ENCODE measurements at regions not wholly inside any gene's neighbourhood (a gene's known extent, or its start where the extent isn't known, plus 50 kb on each side); places are given as distances from the start of the nearest gene placed in this dataset.
A peak's percentile ranks its signal among the peaks of the same experiment; 100 is the strongest.

GRCh38 chrX:45799576-45799975 lies 598.9 kb upstream of the DIPK2B start:
- Histone ChIP-seq H3K27ac (ENCODE audit: low read depth, low read length) (peak overlapping the region; percentile 62), H2AFZ (ENCODE audit: low read length) (no peak overlapping the region)

DNA sequence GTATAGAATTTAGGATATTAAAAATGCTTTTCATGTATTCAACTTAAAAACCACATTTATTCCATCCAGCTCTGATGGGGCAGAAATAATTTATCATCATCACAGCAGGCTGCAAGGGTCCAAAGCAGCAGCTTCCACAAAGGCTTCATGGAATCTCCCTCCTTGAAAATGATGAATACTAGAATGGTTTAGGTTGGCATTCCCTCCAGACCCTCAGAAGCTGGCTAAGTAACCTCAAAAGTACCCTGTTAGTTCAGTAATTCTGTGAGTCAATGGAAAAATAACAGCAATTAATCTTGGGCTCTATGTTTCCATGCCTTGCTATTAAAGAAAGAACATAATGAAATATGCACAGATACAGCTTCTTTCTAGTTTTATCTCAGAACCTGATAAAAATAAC lies 594.9 kb upstream of the DIPK2B start:
- TF ChIP-seq CTCF (IDR thresholded peaks at IDR 0.05; ENCODE audit: extremely low read depth, low read depth, low read length), result no peak
- Histone ChIP-seq H3K79me2 (ENCODE audit: insufficient read depth, low read length) (peaks cover 95% of the 10 kb centered on the region), H3K4me3 (ENCODE audit: insufficient read depth, low read length) (no peak overlapping the region), H3K4me1 (ENCODE audit: insufficient read depth, low read length) (peaks cover 29% of the 10 kb centered on the region), H2AFZ (ENCODE audit: low read length) (no peak overlapping the region), H3K9me3 (ENCODE audit: low read depth, low read length) (no peaks in the 10 kb centered on the region), H3K4me2 (ENCODE audit: insufficient read depth, low read length) (no peak overlapping the region), H3K27ac (ENCODE audit: low read depth, low read length) (peak overlapping the region; percentile 8), H3K36me3 (ENCODE audit: insufficient read depth, low read length) (no peaks in the 10 kb centered on the region), H4K20me1 (ENCODE audit: insufficient read depth, low read length) (no peaks in the 10 kb centered on the region), H3K27me3 (ENCODE audit: insufficient read depth, low read length) (peaks cover 30% of the 10 kb centered on the region)
- no peak for DNase-seq (ENCODE audit: insufficient read length, low spot score, missing footprints)

More at GRCh38 chrX:45799576-45799975, 598.9 kb upstream of the DIPK2B start:
- no peaks in the 10 kb centered on the region for H4K20me1 ChIP-seq (ENCODE audit: insufficient read depth, low read length)
- H3K4me1 ChIP-seq (ENCODE audit: insufficient read depth, low read length), result peaks cover 53% of the 10 kb centered on the region
- no peak overlapping the region for H3K4me2 ChIP-seq (ENCODE audit: insufficient read depth, low read length)
- H3K36me3 ChIP-seq (ENCODE audit: insufficient read depth, low read length), result no peaks in the 10 kb centered on the region
- no peaks in the 10 kb centered on the region for H3K9me3 ChIP-seq (ENCODE audit: low read depth, low read length)
- TF ChIP-seq CTCF (IDR thresholded peaks at IDR 0.05; ENCODE audit: extremely low read depth, low read depth, low read length), result no peak
- H3K4me3 ChIP-seq (ENCODE audit: insufficient read depth, low read length), result no peak overlapping the region
- no peak for DNase-seq (ENCODE audit: insufficient read length, low spot score, missing footprints)
- peaks cover 25% of the 10 kb centered on the region for H3K27me3 ChIP-seq (ENCODE audit: insufficient read depth, low read length)
- H3K79me2 ChIP-seq (ENCODE audit: insufficient read depth, low read length), result peaks cover 79% of the 10 kb centered on the region

- no peak overlapping the region for H3K4me2 ChIP-seq (ENCODE audit: insufficient read depth, low read length)
- peak overlapping the region; percentile 33 for H3K27ac ChIP-seq (ENCODE audit: low read depth, low read length)
- H3K4me3 ChIP-seq (ENCODE audit: insufficient read depth, low read length), result no peak overlapping the region
- H3K27me3 ChIP-seq (ENCODE audit: insufficient read depth, low read length), result peaks cover 32% of the 10 kb centered on the region
- peaks cover 96% of the 10 kb centered on the region for H3K79me2 ChIP-seq (ENCODE audit: insufficient read depth, low read length)
- H3K36me3 ChIP-seq (ENCODE audit: insufficient read depth, low read length), result no peaks in the 10 kb centered on the region
- no peak overlapping the region for H2AFZ ChIP-seq (ENCODE audit: low read length)
- no peak for TF ChIP-seq CTCF (IDR thresholded peaks at IDR 0.05; ENCODE audit: extremely low read depth, low read depth, low read length)
- H3K4me1 ChIP-seq (ENCODE audit: insufficient read depth, low read length), result peaks cover 27% of the 10 kb centered on the region
- DNase-seq (ENCODE audit: insufficient read length, low spot score, missing footprints), result peak; percentile 37
- H4K20me1 ChIP-seq (ENCODE audit: insufficient read depth, low read length), result no peaks in the 10 kb centered on the region
- H3K9me3 ChIP-seq (ENCODE audit: low read depth, low read length), result no peaks in the 10 kb centered on the region
These were observed 594.3 kb upstream of the DIPK2B start for GRCh38 chrX:45794995-45795337.

DNA sequence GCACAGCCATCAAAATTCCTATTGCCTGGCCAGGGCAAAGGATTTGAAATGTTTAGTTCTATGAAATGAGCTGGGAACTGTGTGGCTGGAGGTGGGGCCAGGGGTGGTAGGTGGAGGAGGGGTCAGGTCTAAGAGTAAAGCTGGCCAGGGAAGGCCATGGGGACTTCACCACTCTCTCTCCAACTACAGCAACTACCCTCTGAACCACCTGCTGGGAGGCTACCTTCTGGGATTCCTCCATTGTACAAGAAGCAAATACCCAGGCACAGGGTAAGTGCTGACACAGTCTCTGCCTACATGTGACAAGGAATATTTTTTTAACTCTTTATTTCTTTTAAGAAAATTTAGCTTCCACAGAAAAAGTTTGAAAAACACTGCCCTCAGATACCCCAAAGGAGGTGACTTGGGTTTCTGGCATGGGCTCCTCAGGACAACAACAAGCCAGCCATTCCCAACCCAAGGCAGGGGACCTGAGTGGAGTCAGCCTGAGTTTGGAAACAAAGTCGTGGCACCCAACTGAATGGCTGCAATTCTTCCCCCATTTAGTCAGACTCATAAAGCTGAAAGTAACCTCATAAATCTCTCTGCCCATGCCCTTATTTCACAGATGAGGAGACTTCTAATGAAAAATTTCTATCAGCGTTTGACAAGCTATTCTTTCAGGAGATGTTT lies 593.8 kb upstream of the DIPK2B start:
- Histone ChIP-seq H4K20me1 (ENCODE audit: insufficient read depth, low read length) (no peaks in the 10 kb centered on the region), H3K4me3 (ENCODE audit: insufficient read depth, low read length) (no peak overlapping the region), H3K4me2 (ENCODE audit: insufficient read depth, low read length) (no peak overlapping the region), H2AFZ (ENCODE audit: low read length) (no peak overlapping the region), H3K9me3 (ENCODE audit: low read depth, low read length) (no peaks in the 10 kb centered on the region), H3K27ac (ENCODE audit: low read depth, low read length) (peak overlapping the region; percentile 33), H3K79me2 (ENCODE audit: insufficient read depth, low read length) (peaks cover 96% of the 10 kb centered on the region), H3K27me3 (ENCODE audit: insufficient read depth, low read length) (peaks cover 38% of the 10 kb centered on the region), H3K4me1 (ENCODE audit: insufficient read depth, low read length) (peaks cover 31% of the 10 kb centered on the region), H3K36me3 (ENCODE audit: insufficient read depth, low read length) (no peaks in the 10 kb centered on the region)
- no peak for TF ChIP-seq CTCF (IDR thresholded peaks at IDR 0.05; ENCODE audit: extremely low read depth, low read depth, low read length)
- no peak for DNase-seq (ENCODE audit: insufficient read length, low spot score, missing footprints)
